HepG2 (cell line): ENCODE measurements at regions not wholly inside any gene's neighbourhood (a gene's known extent, or its start where the extent isn't known, plus 50 kb on each side); places are given as distances from the start of the nearest gene placed in this dataset.

ENCODE experiments used
- ATAC-seq: fragments of 200-7000 bp; cut with Tn5 transposase; 3 replicates; pipeline ENCODE4 v1.9.1; 2020; ENCODE audit warnings: mild to moderate bottlenecking, moderate library complexity
- BruUV-seq: library from RNA; stranded (reverse); fragments of 400-500 nt; replicated peaks from 2 replicates; lab custom pipeline; 2021; lab: Mats Ljungman, UMichigan
- CTCF ChIA-PET: fragments of 300-600 bp; formaldehyde crosslinking; extraction: SDS; loops from one replicate; lab custom pipeline; 2021; ENCODE audit warnings: low total read pairs, inconsistent platforms, low intra/inter-chr PET ratio; lab: Yijun Ruan, JAX
- POLR2A ChIA-PET: fragments of 350-600 bp; sonication (Branson Sonifier 250); formaldehyde crosslinking; loops from one replicate; lab custom pipeline; 2020; ENCODE audit warnings: antibody characterized with exemption, inconsistent platforms; lab: Yijun Ruan, JAX
- DNase-seq: peaks from one replicate; pipeline ENCODE4 v3.0.0-alpha.2; 2015; ENCODE audit warnings: low spot score
- FAIRE-seq: peaks from 3 replicates; lab custom pipeline; 2011; peaks lifted over from hg19 to GRCh38; lab: Jason Lieb, UNC
- H2AFZ ChIP-seq: one replicate; pipeline ENCODE4 v1.6.1; 2011; ENCODE audit warnings: low read length, inconsistent platforms
- H3K27ac ChIP-seq: fragments of 300-600 bp; 3 replicates; pipeline ENCODE4 v1.8.0; 2011; ENCODE audit warnings: mixed run types, mild to moderate bottlenecking, mixed read lengths, low read length, inconsistent platforms; ENCODE audit not compliant: insufficient read depth; ENCODE audit errors: extremely low read length
- H3K27me3 ChIP-seq, 2 experiments: fragments of 200-600 bp in 1 of 2; 2 replicates in 1 of 2; 3 replicates in 1 of 2; pipeline versions ENCODE4 v1.6.0 to v1.8.0; 2011; ENCODE audit warnings: low read length in 2 of 2, mild to moderate bottlenecking in 2 of 2, moderate library complexity in 2 of 2, inconsistent platforms in 1 of 2; ENCODE audit not compliant: insufficient read depth in 2 of 2, control insufficient read depth in 1 of 2
- H3K36me3 ChIP-seq, 2 experiments: fragments of 200-600 bp in 1 of 2; replicated peaks in 1 of 2; 2 replicates in 1 of 2; 3 replicates in 1 of 2; pipeline versions ENCODE4 v1.5.1 to v1.8.0; 2011; ENCODE audit warnings: low read length in 2 of 2, inconsistent platforms in 1 of 2; ENCODE audit not compliant: insufficient read depth in 2 of 2, control insufficient read depth in 1 of 2
- H3K4me1 ChIP-seq: 2 replicates; pipeline ENCODE4 v1.5.1; 2012; ENCODE audit warnings: low read length, inconsistent platforms; ENCODE audit not compliant: insufficient read depth
- H3K4me2 ChIP-seq: 2 replicates; pipeline ENCODE4 v1.6.0; 2011; ENCODE audit warnings: low read depth, low read length, inconsistent platforms
- H3K4me3 ChIP-seq, 3 experiments: fragments of 200-600 bp in 1 of 3; sonication (generic), shearing (Covaris generic) in 1 of 3; replicated peaks in 1 of 3; 2 replicates each; pipeline ENCODE4 v1.5.1; 2011 to 2016; ENCODE audit warnings: low read length in 3 of 3, inconsistent platforms in 2 of 3, low read depth in 2 of 3, mild to moderate bottlenecking in 2 of 3, control low read depth in 1 of 3, mixed read lengths in 1 of 3; ENCODE audit not compliant: insufficient read depth in 1 of 3
- H3K79me2 ChIP-seq: one replicate; pipeline ENCODE4 v1.6.1; 2011; ENCODE audit warnings: low read length, inconsistent platforms; ENCODE audit not compliant: insufficient read depth
- H3K9ac ChIP-seq: 2 replicates; pipeline ENCODE4 v1.6.0; 2011; ENCODE audit warnings: mild to moderate bottlenecking, low read depth, low read length, inconsistent platforms; ENCODE audit not compliant: insufficient read depth
- H3K9me3 ChIP-seq: 2 replicates; pipeline ENCODE4 v1.5.1; 2012; ENCODE audit warnings: mild to moderate bottlenecking, low read length
- H4K20me1 ChIP-seq: 2 replicates; pipeline ENCODE4 v1.6.0; 2011; ENCODE audit warnings: inconsistent platforms, mild to moderate bottlenecking, low read length, moderate library complexity; ENCODE audit not compliant: insufficient read depth
- ATAD3A ChIP-seq: sonication (generic); formaldehyde crosslinking; IDR thresholded peaks from 2 replicates; pipeline ENCODE4 v1.4.0; 2020; ENCODE audit warnings: missing genetic modification reagents
- CTCF ChIP-seq: sonication (generic); formaldehyde crosslinking; IDR thresholded peaks from 2 replicates; pipeline ENCODE4 v1.5.0; 2020; ENCODE audit warnings: mild to moderate bottlenecking, missing genetic modification reagents, moderate library complexity
- IRF1 ChIP-seq: sonication (generic); formaldehyde crosslinking; IDR thresholded peaks from 2 replicates; pipeline ENCODE4 v1.4.0; 2020; ENCODE audit warnings: low read depth, mild to moderate bottlenecking, missing genetic modification reagents
- KAT2B ChIP-seq: fragments of 150-350 bp; IDR thresholded peaks from 2 replicates; pipeline ENCODE4 v1.6.1; 2014; ENCODE audit warnings: low read depth, low read length, borderline replicate concordance
- REXO4 ChIP-seq: sonication (generic); formaldehyde crosslinking; IDR thresholded peaks from 2 replicates; pipeline ENCODE4 v1.8.0; 2022; ENCODE audit warnings: missing genetic modification reagents, mild to moderate bottlenecking, borderline replicate concordance
- SMARCE1 ChIP-seq: fragments of 450-650 bp; IDR thresholded peaks from 2 replicates; pipeline ENCODE4 v1.6.1; 2017; ENCODE audit warnings: borderline replicate concordance
- SMC3 ChIP-seq: IDR thresholded peaks from 2 replicates; pipeline ENCODE4 v1.6.1; 2011; ENCODE audit warnings: low read length, improper control_type of control experiment
- STAG1 ChIP-seq: sonication (generic); formaldehyde crosslinking; IDR thresholded peaks from 2 replicates; pipeline ENCODE4 v1.4.0; 2020; ENCODE audit warnings: missing genetic modification reagents
- SYNCRIP ChIP-seq: fragments of 200-400 bp; formaldehyde crosslinking; IDR thresholded peaks from 2 replicates; pipeline ENCODE4 v1.6.1; 2018; ENCODE audit warnings: mild to moderate bottlenecking, low read depth, low read length; ENCODE audit not compliant: insufficient read depth
- ZBTB37 ChIP-seq: sonication (generic); formaldehyde crosslinking; IDR thresholded peaks from 2 replicates; pipeline ENCODE4 v1.4.0; 2020; ENCODE audit warnings: mild to moderate bottlenecking, missing genetic modification reagents
- ZNF138 ChIP-seq: sonication (generic); formaldehyde crosslinking; IDR thresholded peaks from 2 replicates; pipeline ENCODE4 v1.5.0; 2020; ENCODE audit warnings: mild to moderate bottlenecking, low read depth, missing genetic modification reagents
- ZNF335 ChIP-seq: sonication (generic); formaldehyde crosslinking; IDR thresholded peaks from 2 replicates; pipeline ENCODE4 v1.4.0; 2020; ENCODE audit warnings: missing genetic modification reagents
- ZNF781 ChIP-seq: sonication (generic); formaldehyde crosslinking; IDR thresholded peaks from 2 replicates; pipeline ENCODE4 v1.5.1; 2020; ENCODE audit warnings: borderline replicate concordance, mild to moderate bottlenecking, missing genetic modification reagents; ENCODE audit errors: not compliant biosample characterization
- ZNF800 ChIP-seq: sonication (generic); formaldehyde crosslinking; IDR thresholded peaks from 2 replicates; pipeline ENCODE4 v1.4.0; 2020; ENCODE audit warnings: missing genetic modification reagents
- ZSCAN31 ChIP-seq: sonication (generic); formaldehyde crosslinking; IDR thresholded peaks from 2 replicates; pipeline ENCODE4 v1.5.0; 2020; ENCODE audit warnings: low read depth, mild to moderate bottlenecking, missing genetic modification reagents
- WGBS: methylation state at CpG from one replicate; pipeline ENCODE4 v1.1.6; 2017; ENCODE audit warnings: low lambda C conversion rate; 5-methylcytosine and 5-hydroxymethylcytosine counted together
- in situ Hi-C: cut with HindIII; loops from 2 replicates; pipeline ENCODE4 v1.10.0; 2017; ENCODE audit warnings: low pct_unique_long_range_greater_than_20kb; ENCODE audit not compliant: extremely low pct_ligation_motif_present
- intact Hi-C: fragments of 100-400 bp; cut with micrococcal nuclease; formaldehyde crosslinking; loops from one replicate; pipeline ENCODE4 v1.10.0; 2022; ENCODE audit not compliant: unreplicated experiment

- Histone ChIP-seq H3K9ac (no peak overlapping the region), H4K20me1 (no peaks in the 10 kb centered on the region), H3K36me3 (no peaks in the 10 kb centered on the region), H3K79me2 (no peaks in the 10 kb centered on the region), H3K4me3 (no peak overlapping the region), H3K27ac (no peak overlapping the region), H3K4me2 (no peak overlapping the region), H3K4me1 (no peaks in the 10 kb centered on the region), H2AFZ (no peak overlapping the region), H3K9me3 (no peaks in the 10 kb centered on the region), H3K27me3 (peaks cover 0 to 4% of the 10 kb centered on the region in 2 experiments; a peak in 1 of 5 replicates)
- TF ChIP-seq KAT2B (no peak), ZNF800 (CRISPR knock-in tag) (no peak), ZNF138 (no peak), ZBTB37 (no peak), IRF1 (no peak), ZSCAN31 (CRISPR knock-in tag) (no peak), ATAD3A (CRISPR knock-in tag) (no peak), REXO4 (CRISPR knock-in tag) (no peak), ZNF335 (CRISPR knock-in tag) (no peak), SYNCRIP (no peak), STAG1 (CRISPR knock-in tag) (peak; percentile 52), ZNF781 (no peak), CTCF (CRISPR knock-in tag) (peak; percentile 67), SMC3 (peak; percentile 68), SMARCE1 (no peak)
- peak; percentile 75 for ATAC-seq
- FAIRE-seq: peak; percentile 75
- POLR2A ChIA-PET: no interaction called here
- BruUV-seq: no TSS peak
- in situ Hi-C loops (no loop called here), intact Hi-C loops (loop anchor here (1.0 to 2.0 kb wide), 4 partner anchors 86 to 453 kb away; no protein-coding TSS in a partner anchor)
- peak; percentile 12 for DNase-seq
- CTCF ChIA-PET: interaction anchor here (1.8 to 2.0 kb wide), 3 partner anchors 86 to 453 kb away, joined by 5 to 11 read pairs (median 7); no protein-coding TSS in a partner anchor
- WGBS: 28% methylated on average over 5 of the region's 7 CpGs
These were observed 96.7 kb upstream of the BACH2 start for GRCh38 chr6:90393232-90393884.
